ENCODE measurements at regions not wholly inside any gene's neighbourhood (a gene's known extent, or its start where the extent isn't known, plus 50 kb on each side); places are given as distances from the start of the nearest gene placed in this dataset.

- Histone ChIP-seq H3K4me1 (ENCODE audit: insufficient read depth, poor library complexity, severe bottlenecking) (no peaks in the 10 kb centered on the region), H3K27me3 (ENCODE audit: insufficient read depth, poor library complexity, severe bottlenecking) (no peaks in the 10 kb centered on the region), H3K9me3 (ENCODE audit: severe bottlenecking) (no peaks in the 10 kb centered on the region), H3K27ac (ENCODE audit: poor library complexity, severe bottlenecking) (no peak overlapping the region), H3K4me3 (ENCODE audit: severe bottlenecking) (no peak overlapping the region), H3K36me3 (ENCODE audit: low read depth) (no peaks in the 10 kb centered on the region)
- no peak for TF ChIP-seq CTCF (IDR thresholded peaks at IDR 0.05; ENCODE audit: poor library complexity, severe bottlenecking)
- ATAC-seq (ENCODE audit: low read depth) (no peak), DNase-seq (ENCODE audit: low spot score) (no peak)
Observed at GRCh38 chr9:124202447-124202971, 55.2 kb upstream of the NEK6 start.

- no peaks in the 10 kb centered on the region for H3K9me3 ChIP-seq (ENCODE audit: severe bottlenecking)
- H3K4me1 ChIP-seq (ENCODE audit: insufficient read depth, poor library complexity, severe bottlenecking) = no peaks in the 10 kb centered on the region
- no peak overlapping the region for H3K27ac ChIP-seq (ENCODE audit: poor library complexity, severe bottlenecking)
- H3K36me3 ChIP-seq (ENCODE audit: low read depth) = no peaks in the 10 kb centered on the region
- H3K27me3 ChIP-seq (ENCODE audit: insufficient read depth, poor library complexity, severe bottlenecking) = no peaks in the 10 kb centered on the region
- no peak overlapping the region for H3K4me3 ChIP-seq (ENCODE audit: severe bottlenecking)
- no peak for TF ChIP-seq CTCF (IDR thresholded peaks at IDR 0.05; ENCODE audit: poor library complexity, severe bottlenecking)
- DNase-seq (ENCODE audit: low spot score) (no peak), ATAC-seq (ENCODE audit: low read depth) (no peak)
Observed at GRCh38 chr9:124205686-124206352, 51.9 kb upstream of the NEK6 start.

- H3K4me1 ChIP-seq (ENCODE audit: insufficient read depth, poor library complexity, severe bottlenecking) = no peaks in the 10 kb centered on the region
- no peak overlapping the region for H3K27ac ChIP-seq (ENCODE audit: poor library complexity, severe bottlenecking)
- no peaks in the 10 kb centered on the region for H3K9me3 ChIP-seq (ENCODE audit: severe bottlenecking)
- H3K27me3 ChIP-seq (ENCODE audit: insufficient read depth, poor library complexity, severe bottlenecking) = no peaks in the 10 kb centered on the region
- ATAC-seq (ENCODE audit: low read depth) (no peak), DNase-seq (ENCODE audit: low spot score) (no peak)
- TF ChIP-seq CTCF (IDR thresholded peaks at IDR 0.05; ENCODE audit: poor library complexity, severe bottlenecking) = no peak
- H3K36me3 ChIP-seq (ENCODE audit: low read depth) = no peaks in the 10 kb centered on the region
- H3K4me3 ChIP-seq (ENCODE audit: severe bottlenecking) = no peak overlapping the region
Observed at GRCh38 chr9:124206391-124206790, 51.4 kb upstream of the NEK6 start.

Data from RWPE2 (cell line).